NCI-H2196 (cell line): ENCODE measurements at regions not wholly inside any gene's neighbourhood (a gene's known extent, or its start where the extent isn't known, plus 50 kb on each side); places are given as distances from the start of the nearest gene placed in this dataset.
"Not testable (repeated sequence)": the region's sequence is repeated elsewhere in the genome, so short reads cannot be mapped to it uniquely, and the experiment has no call there.

ENCODE experiments used
- DNase-seq: peaks from one replicate; lab custom pipeline; 2025; ENCODE audit not compliant: unreplicated experiment; lab: John Stamatoyannopoulos, UW

- DNase-seq, result not testable (repeated sequence)
These were observed 127.0 kb upstream of the NBPF11 start for GRCh38 chr1:148279002-148279542.

GRCh38 chr1:148277865-148278279 is 125.8 kb upstream of the NBPF11 start:
- not testable (repeated sequence) for DNase-seq

- not testable (repeated sequence) for DNase-seq
These were observed 115.0 kb upstream of the NBPF11 start for GRCh38 chr1:148267066-148267465.

- DNase-seq, result no peak
These were observed 112.5 kb upstream of the NBPF11 start for GRCh38 chr1:148264374-148265276.

- no peak for DNase-seq
These were observed 111.8 kb upstream of the NBPF11 start for GRCh38 chr1:148263906-148264255.

- DNase-seq, result peak; percentile 44
These were observed 111.2 kb upstream of the NBPF11 start for GRCh38 chr1:148263128-148263905.

GRCh38 chr1:148261684-148262083 is 109.6 kb upstream of the NBPF11 start:
- DNase-seq, result not testable (repeated sequence)

- DNase-seq, result not testable (repeated sequence)
These were observed 105.8 kb upstream of the NBPF11 start for GRCh38 chr1:148257886-148258285.

GRCh38 chr1:148254611-148255429 is 102.7 kb upstream of the NBPF11 start:
- DNase-seq, result peak; percentile 4

- DNase-seq, result not testable (repeated sequence)
These were observed 101.7 kb upstream of the NBPF11 start for GRCh38 chr1:148253808-148254207.

GRCh38 chr1:148248798-148249197 is 96.7 kb upstream of the NBPF11 start:
- DNase-seq, result not testable (repeated sequence)

GRCh38 chr1:148246258-148246861 is 94.3 kb upstream of the NBPF11 start:
- not testable (repeated sequence) for DNase-seq

GRCh38 chr1:148245843-148246242 is 93.8 kb upstream of the NBPF11 start:
- DNase-seq, result not testable (repeated sequence)

- not testable (repeated sequence) for DNase-seq
These were observed 93.4 kb upstream of the NBPF11 start for GRCh38 chr1:148245443-148245842.

GRCh38 chr1:148233250-148233649 is 81.2 kb upstream of the NBPF11 start:
- not testable (repeated sequence) for DNase-seq

- DNase-seq, result not testable (repeated sequence)
These were observed 76.8 kb upstream of the NBPF11 start for GRCh38 chr1:148228846-148229245.

GRCh38 chr1:148222399-148223159 is 70.5 kb upstream of the NBPF11 start:
- not testable (repeated sequence) for DNase-seq

- not testable (repeated sequence) for DNase-seq
These were observed 69.5 kb upstream of the NBPF11 start for GRCh38 chr1:148221593-148221992.

GRCh38 chr1:148219229-148219628 is 67.1 kb upstream of the NBPF11 start:
- not testable (repeated sequence) for DNase-seq
